Fibroblast of villous mesenchyme (primary cell): ENCODE measurements at regions not wholly inside any gene's neighbourhood (a gene's known extent, or its start where the extent isn't known, plus 50 kb on each side); places are given as distances from the start of the nearest gene placed in this dataset.
"Not testable (repeated sequence)": the region's sequence is repeated elsewhere in the genome, so short reads cannot be mapped to it uniquely, and the experiment has no call there.

Source experiments
- DNase-seq: peaks from one replicate; pipeline ENCODE4 v3.0.0-alpha.2; 2010; ENCODE audit warnings: low read depth
- H3K4me3 ChIP-seq: 2 replicates; pipeline ENCODE4 v1.5.1; 2011; ENCODE audit warnings: low read depth, mild to moderate bottlenecking, low read length
- TF ChIP-seq, protein P1 (sequence below): IDR thresholded peaks from 2 replicates; pipeline ENCODE4 v1.5.1; 2012; ENCODE audit warnings: low read depth, mild to moderate bottlenecking, low read length; ENCODE audit not compliant: insufficient read depth

DNA sequence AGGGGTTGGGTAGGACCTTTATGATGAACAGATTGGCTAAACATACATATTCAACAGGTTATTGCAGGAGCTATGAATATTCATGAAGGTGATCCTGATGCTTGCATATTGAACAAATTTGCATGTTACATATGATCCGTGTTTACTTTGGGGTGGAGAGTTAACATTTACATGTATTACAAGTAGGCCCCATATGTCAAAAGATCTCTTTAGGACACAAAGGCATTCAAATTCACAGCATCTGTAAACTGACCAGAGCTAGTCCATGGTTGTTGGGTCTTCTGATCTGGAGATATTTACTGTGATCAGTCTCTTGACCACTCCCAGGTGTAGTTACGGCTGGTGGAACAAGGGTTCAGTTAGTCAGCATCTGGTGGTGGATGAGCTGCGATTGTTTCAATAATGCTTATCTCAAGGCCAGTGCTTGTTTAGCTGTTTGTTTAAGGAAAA lies 80.4 kb downstream of the PMAIP1 start:
- H3K4me3 ChIP-seq, result no peak overlapping the region
- TF ChIP-seq, protein P1, sequence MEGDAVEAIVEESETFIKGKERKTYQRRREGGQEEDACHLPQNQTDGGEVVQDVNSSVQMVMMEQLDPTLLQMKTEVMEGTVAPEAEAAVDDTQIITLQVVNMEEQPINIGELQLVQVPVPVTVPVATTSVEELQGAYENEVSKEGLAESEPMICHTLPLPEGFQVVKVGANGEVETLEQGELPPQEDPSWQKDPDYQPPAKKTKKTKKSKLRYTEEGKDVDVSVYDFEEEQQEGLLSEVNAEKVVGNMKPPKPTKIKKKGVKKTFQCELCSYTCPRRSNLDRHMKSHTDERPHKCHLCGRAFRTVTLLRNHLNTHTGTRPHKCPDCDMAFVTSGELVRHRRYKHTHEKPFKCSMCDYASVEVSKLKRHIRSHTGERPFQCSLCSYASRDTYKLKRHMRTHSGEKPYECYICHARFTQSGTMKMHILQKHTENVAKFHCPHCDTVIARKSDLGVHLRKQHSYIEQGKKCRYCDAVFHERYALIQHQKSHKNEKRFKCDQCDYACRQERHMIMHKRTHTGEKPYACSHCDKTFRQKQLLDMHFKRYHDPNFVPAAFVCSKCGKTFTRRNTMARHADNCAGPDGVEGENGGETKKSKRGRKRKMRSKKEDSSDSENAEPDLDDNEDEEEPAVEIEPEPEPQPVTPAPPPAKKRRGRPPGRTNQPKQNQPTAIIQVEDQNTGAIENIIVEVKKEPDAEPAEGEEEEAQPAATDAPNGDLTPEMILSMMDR, result no peak
- DNase-seq, result no peak

- DNase-seq, result no peak
- TF ChIP-seq, protein P1, result no peak
These were observed 72.2 kb downstream of the PMAIP1 start for GRCh38 chr18:59971871-59972428.

GRCh38 chr18:59971144-59971543 lies 71.3 kb downstream of the PMAIP1 start:
- DNase-seq, H3K4me3 ChIP-seq: not testable (repeated sequence)

More at GRCh38 chr18:59971871-59972428, 72.2 kb downstream of the PMAIP1 start:
- no peak overlapping the region for H3K4me3 ChIP-seq

DNA sequence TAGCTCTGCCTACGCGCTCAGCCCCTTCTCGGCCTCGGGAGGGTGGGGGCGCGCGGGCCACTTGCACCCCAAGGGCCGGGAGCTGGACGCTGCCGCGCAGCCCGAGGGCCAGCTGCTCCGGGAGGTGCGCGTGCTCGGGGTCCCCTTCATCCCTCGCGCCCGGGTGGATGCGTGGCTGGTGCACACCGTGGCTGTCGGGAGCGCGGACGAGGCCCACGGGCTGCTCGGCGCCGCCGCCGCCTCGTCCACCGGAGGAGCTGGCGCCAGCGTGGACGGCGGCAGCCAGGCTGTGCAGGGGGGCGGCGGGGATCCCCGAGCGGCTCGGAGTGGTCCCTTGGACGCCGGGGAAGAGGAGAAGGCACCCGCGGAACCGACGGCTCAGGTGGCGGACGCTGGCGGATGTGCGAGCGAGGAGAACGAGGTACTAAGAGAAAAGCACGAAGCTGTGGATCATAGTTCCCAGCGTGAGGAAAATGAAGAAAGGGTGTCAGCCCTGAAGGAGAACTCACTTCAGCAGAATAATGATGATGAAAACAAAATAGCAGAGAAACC lies 69.8 kb downstream of the PMAIP1 start:
- not testable (repeated sequence) for DNase-seq, H3K4me3 ChIP-seq

DNA sequence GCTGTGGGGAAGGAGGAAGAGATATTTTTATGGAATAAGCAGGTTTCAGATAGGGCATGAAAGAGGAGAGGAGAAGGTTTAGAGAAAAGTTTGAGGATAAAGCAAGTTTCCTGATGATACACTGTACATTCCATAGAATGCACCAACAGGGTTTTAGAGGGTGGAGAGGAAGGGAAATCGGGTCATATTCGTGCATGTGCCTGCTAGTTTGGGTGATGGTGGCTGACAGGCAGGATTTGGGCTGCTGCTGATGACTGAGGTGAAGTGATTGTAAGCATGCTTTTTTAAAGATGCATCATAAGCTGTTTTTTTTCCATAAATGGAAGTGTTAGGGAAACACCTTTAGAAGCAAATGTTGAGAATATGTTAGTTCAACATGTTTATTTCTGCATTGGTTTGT lies 68.8 kb downstream of the PMAIP1 start:
- no peak overlapping the region for H3K4me3 ChIP-seq
- no peak for DNase-seq
- TF ChIP-seq, protein P1, result no peak

DNA sequence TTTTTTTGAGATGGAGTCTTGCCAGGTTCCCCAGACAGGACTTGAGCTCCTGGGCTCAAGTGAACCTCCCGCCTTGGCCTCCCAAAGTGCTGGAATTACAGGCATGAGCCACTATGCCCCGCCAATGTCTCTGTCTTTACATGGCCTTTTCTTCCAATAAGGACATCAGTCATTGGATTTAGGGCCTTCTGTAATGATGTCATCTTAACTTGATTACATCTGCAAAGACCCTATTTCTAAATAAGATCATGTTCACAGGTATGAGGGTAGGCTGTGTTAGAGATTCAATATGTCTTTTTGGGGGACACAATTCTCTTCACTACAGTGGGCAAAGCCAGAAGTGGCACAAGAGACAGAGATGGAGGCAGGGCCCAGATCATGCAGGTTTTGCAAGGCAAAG lies 68.1 kb downstream of the PMAIP1 start:
- DNase-seq, result no peak
- TF ChIP-seq, protein P1, result no peak
- no peak overlapping the region for H3K4me3 ChIP-seq

DNA sequence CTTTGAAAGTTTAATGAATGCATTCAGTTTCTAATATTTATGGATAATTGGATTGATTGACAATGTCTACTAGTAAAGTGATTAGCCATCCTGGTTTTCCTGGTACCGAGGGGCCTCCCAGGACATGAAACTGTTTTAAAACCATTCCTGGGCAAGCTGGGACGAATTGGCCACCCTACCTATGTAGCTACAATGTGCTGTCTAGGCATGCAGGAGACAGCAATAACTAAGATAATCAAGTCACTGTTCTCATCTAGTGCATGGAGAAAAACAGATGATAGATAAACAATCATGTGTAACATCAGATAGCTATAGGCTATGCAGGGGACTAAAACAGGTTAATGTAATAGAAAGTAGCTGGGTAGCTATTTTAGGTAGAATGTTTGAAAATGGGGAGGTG lies 67.1 kb downstream of the PMAIP1 start:
- DNase-seq, result no peak
- TF ChIP-seq, protein P1, result no peak
- H3K4me3 ChIP-seq, result no peak overlapping the region

- TF ChIP-seq, protein P1, result no peak
- H3K4me3 ChIP-seq, result no peak overlapping the region
- DNase-seq, result no peak
These were observed 63.4 kb downstream of the PMAIP1 start for GRCh38 chr18:59963229-59963628.
